NCI-H128 (cell line): ENCODE measurements at regions not wholly inside any gene's neighbourhood (a gene's known extent, or its start where the extent isn't known, plus 50 kb on each side); places are given as distances from the start of the nearest gene placed in this dataset.

Source experiments
- DNase-seq: peaks from one replicate; lab custom pipeline; 2025; ENCODE audit not compliant: unreplicated experiment; lab: John Stamatoyannopoulos, UW

DNA sequence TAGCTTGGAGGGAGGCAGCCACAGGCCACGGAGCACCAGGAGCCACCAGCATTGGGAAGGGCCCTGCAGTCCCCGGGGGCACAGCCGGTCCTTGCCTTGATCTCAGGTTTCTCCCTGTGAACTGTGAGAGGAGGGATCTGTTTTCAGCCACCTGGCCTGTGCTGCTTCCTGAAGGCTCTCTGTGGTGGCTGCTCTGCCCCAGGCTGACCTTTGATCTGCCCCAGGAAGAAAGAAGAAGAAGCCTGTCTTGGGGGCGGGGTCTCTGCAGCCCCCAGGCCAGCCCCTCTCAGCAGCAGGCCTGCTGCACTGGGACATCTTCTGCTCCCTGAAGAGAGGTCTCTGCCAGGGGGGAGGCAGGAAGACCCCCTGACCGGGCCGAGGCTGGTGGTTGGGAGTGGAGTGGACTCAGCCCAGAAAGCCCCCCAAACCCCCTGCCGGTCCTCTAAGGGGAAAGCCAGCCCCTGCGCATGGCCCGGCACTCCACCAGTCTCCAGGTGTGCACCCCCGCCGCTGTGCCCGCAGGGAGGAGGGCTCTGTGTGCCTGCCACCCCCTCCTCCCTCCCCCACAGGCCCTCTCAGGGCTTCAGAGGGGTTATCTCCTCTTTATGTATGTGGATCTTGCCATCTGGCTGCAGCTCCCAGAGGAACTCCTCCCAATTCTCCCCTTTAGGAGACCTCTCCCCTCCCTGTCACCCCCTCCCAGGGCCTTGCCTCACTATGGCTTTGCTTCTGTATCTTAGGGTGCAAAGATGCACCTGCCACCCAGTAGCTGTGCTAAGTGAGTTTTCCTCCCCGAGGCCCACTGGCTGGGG is 675.3 kb downstream of the BRD1 start:
- peak; percentile 8 for DNase-seq

DNA sequence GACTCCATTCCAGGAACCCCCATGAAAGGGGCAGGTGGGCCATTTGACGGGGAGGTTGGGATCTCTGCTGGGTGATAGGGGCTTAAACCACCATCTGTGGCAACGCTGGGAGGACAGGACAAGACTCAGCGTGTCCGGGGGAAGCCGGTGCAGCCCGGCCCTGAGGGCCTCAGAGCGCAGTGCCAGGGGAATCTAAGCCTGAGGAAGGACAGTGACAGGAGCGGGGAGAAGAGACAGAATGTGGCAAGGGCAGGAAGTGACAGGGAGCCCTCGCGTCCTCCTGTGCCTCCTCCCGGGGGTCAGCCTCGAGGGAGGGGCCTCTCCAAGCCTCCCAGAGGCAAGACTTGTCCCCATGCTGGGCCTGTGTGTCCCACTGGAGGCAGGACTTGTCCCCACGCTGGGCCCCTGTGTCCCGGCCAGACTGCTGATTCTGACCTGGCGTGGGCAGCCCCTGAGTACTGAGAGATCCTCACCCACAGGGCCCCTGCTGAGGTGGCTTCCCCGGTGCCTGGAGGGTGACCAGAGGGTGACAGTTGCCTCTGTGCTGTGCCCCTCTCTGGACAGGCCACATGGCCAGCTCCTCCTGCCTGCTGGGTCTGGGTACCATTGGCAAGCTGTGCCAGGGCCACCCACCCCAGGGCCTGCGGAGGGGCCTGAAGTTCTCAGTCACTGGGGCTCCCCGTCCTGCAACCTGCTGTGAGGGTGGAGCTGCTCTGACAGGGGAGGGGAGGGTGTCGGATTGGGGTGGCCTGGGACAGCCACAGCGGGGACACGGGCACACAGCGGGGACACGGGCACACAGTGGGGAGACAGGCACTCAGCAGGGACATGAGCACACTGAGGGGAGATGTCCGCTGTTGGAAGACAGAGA is 676.2 kb downstream of the BRD1 start:
- no peak for DNase-seq

DNA sequence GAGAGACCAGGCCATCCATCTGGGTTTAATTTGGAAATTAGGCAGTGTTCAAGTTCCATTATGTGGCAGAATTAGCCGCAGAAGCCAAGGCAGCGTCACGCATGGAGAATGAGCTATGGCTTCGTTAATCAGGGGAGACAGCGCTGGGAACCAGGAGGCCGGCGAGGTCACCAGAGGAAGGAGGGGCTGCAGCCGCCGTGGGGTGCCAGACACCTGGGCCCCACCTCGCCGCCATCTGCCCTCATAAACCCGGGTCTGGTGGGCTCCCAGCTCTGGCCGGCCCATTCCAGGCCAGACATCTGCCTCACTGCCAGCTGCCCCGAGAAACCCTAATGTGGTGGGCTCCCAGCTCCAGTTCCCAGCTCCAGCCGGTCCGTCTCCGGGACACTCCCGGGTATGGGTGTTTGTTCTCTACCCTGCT is 676.9 kb downstream of the BRD1 start:
- DNase-seq: no peak

DNA sequence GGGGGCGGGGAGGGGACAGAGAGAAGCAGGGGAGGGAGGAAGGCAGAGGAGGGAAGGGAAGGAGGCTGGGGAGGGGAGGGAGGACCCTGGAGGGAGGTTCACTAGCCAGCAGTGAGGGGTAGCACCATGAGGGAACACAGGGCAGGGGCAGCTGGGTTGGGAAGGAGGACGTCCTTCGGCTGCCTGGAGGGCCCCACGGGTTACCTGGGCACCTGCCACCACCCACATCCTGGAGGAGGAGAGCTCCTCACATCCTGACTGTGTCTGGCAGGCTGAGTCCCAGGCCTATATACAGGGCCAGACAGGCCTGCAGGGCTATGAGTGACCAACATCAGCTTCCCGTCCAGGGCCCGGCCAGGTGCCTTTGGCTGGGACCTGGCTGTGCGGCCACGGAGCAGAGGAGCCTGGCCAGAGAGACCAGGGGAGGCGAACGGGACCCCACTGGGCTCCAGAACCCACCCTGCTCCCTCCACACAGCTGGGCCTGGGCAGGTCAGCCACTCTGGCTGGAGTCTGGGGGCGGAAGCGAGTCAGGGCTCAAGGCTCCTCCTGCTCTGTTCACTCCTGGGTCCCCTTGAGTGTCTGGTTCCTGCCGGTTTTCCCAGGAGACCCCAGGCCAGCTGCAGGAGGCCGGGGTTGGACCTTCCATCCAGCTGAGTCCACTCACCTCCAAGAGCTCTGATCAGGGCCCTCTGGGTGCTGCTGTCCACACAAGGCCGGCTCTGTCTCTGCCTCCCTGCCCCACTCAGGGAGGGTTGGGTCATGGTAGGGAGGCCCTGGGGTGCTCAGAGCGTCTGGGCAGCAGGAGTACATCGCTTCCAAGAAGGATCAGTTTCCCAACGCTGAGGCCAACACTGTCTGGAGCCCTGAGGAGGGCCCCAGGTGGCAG is 677.7 kb downstream of the BRD1 start:
- no peak for DNase-seq

DNA sequence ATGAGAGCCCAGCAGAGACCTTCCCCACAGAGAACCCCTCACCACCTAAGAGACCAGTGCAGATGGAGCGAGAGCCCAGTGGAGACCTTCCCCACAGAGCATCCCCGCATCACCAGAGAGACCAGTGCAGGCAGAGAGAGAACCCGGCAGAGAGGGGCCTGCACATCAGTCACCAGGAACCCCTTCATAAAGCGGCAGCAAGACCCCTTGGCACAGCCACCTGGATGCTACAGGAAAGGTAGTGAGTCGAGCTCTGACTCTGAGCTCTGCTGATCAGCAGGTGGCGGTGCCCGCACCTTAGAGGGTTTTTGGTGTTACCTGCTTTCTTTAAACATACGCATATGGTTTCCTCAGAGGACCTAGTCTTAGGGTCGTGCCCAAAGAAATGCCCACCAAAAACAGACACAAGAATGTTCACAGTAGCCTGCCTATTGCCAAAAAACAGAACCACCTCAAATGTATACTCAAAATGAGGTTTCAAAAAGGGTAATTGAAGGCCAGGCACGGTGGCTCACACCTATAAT is 678.7 kb downstream of the BRD1 start:
- no peak for DNase-seq

DNA sequence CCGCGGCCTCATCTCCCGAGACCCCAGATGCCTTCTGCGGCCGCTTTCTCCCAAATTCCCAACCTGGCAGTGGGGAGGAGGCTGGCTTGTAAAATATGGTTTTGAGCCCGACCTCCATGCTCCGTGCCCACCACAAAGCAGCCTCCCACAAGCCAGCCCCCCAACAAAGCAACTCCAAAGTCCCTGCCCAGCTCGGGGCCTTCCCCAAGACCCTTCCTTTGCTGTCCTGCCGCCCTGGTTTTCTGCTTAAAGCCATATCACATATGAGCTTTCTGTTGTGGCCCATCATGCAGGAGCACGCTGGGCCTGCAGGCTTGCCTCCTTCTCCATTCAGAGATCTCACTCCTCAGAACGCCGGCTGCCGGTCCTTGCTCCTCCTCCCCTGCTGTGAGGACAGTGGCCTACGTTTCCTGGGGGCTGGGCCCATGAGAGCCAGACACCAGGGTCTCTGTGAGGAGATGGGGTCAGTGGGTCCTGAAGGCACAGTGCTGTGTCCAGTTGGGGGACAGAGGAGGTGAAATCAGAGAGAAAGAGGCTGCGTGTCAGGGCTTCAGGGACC is 680.0 kb downstream of the BRD1 start:
- no peak for DNase-seq

DNA sequence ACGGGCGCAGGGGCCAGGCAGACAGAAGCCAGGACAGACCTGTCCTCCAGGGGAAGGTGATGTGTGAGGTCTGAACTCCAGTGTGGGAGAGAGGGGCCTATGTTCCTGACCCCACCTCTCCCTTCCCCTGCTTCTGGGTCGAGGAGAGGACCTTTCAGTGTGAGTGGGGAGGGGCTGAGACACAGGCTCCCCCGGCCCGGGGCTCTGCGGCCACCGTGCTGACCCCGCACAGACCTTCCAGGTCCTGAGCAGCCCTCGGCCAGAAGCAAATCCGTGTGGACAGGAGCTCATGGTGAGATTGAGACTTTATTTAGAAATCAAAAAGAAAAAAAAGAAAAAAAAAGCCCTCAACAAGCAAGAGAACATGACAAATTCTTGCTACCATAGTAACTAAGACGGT is 680.5 kb downstream of the BRD1 start:
- DNase-seq: no peak

DNA sequence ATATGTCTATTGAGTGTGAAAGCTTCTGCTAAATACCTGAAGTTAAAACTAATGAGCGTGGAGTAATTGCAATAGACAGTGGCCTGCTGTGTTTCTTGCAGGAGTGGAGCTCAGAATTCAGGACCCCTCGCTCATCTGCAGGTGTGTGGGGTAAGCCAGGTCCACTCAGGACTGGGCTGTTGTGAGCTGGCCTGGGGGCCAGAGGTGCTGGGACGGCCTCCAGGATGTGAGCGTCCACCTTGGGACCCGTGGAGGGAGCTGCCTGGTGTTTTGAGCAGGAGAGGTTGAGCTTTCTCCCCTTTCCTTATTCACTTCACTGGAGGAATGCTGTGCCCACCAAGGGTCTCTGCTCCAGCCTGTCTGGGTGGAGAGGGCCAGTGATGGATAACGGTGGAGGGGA is 681.2 kb downstream of the BRD1 start:
- no peak for DNase-seq

DNA sequence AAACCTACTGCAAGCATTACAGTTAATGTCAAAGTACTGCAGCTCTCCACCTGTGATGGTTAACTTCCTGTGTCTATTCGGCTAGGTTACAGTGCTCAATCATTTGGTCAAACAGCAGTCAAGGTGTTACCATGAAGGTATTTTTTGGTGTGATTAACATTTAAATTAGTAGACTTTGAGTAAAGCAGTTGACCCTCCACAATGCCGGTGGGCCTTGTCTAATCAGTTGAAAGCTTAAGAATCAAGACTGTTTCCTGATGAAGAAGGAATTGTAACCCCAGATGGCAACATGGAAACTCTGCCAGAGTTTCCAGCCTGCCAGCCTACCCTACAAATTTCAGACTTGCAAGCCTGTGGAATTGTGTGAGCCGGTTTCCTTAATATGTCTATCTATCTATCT is 683.9 kb downstream of the BRD1 start:
- no peak for DNase-seq

DNA sequence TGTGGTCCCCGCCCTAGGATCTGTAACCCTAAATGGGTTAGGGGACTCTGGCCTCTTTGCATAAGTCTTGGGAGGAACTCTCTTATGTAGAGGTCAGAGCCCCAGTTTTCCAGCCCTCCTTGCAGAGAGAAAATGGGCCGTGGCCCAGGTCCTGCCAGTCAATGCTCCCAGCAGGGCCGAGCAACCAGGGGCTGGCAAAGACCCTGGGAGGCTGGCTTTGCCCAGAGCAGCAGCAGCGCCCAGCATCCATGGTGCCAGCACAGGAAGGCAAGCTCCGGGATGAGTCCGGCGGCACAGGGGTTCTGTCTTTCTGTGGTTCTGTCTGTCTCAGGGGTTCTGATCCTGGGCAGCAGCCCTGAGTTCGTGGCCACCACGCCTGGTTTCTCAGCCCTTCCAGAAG is 684.8 kb downstream of the BRD1 start:
- no peak for DNase-seq

DNA sequence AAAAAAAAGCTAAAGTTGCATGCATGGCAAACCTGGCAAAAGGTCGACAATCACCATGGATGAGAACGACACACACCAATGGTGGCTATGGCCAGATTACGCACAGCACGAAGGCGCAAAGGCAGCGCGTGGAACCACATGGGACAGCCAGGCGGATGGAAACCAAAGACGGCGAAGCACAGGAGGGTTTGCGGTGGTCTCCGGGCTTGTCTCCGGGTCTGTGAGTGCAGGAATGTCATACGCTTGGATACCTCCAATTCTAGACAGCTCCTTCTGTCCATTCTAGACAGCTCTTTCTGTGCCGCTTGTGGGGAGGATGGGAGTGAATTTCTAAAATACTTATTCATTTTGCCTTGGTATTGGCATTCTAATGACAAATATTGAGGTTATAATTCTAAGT is 685.4 kb downstream of the BRD1 start:
- DNase-seq: no peak

DNA sequence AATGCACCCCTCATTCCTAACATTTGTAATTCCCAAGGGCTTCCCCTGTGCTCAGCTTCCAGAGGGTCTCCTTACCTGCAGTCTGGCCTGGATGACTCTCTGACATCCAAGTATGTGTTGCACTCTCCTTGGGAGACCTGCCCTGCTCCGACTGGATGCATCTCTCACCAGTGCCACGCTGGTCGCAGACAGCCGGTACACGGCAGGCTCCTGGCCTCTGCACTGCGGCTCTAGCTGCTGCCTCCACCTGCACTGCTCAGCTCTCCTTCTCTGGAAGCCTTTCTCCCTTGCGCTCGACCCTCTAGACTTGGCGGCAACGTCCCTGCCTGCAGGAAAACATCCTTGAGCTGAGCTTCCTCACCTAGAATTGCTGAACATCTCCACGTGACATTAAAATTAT is 685.9 kb downstream of the BRD1 start:
- DNase-seq: no peak

DNA sequence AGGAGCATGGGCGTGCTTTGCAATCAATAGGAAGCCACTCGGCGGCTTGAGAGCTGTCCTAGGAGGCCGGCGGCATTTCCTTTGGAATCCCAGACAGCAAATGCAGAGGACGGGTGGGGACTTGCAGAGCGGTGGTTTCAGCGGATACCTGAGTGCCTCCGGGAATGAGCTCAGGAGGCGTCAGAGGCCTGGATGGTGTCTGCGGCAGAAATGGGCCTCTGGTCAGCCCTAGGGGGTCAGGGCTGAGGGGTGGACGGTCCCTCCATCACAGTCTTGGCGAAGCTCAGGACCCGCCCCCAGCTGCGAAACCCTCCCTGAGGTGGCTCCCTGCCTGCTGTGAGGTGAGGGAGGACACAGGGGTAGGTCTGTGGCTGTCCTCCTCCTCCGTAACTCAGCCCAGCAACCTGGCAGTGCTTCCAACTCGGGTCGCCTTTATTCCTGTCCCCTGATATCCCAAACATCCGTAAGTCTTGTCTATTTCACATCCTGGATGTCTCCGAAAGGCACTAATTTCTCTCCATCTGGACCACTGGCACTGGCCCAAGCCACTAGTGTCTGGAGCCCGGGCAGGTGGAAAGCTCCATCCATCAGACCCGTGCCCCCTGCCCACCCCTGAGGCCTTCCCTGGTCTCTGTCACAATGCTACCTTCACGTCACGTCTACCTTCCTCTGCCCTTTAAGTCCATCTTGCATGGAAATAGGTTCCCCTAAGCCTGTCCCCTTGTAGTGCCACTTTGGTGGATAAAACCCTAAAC is 686.6 kb downstream of the BRD1 start:
- DNase-seq: no peak

DNA sequence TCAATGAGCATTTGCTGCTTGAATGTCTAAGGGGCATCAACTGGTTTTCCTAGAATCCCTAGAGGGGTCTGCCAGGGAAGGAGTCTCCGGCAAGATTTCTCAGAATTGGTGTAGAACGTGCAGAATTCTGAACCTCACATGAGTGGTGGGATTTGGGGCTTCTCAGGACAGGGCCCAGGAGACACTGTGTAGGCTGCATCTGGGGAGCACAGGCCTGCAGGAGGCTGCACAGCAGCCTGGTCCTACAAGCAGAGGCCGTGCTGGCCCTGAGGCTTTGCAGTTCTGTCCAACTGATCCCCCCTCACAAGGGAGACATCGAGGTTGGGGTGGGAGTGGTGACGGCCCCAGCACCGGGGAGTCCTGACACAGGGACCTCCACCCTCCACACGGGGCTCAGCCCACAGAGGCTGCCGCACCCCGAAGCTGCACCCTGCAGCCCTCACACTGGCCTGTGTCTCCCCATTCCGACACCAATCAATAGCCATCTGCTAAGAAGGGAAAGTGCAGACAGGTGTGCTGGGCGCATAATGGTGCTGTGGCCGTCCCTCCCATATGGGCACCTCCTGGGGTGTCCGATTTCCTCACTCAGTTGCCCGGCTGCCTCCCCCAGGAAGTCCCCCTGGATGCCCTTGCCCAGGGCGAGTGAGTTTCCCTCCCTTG is 688.1 kb downstream of the BRD1 start:
- no peak for DNase-seq

DNA sequence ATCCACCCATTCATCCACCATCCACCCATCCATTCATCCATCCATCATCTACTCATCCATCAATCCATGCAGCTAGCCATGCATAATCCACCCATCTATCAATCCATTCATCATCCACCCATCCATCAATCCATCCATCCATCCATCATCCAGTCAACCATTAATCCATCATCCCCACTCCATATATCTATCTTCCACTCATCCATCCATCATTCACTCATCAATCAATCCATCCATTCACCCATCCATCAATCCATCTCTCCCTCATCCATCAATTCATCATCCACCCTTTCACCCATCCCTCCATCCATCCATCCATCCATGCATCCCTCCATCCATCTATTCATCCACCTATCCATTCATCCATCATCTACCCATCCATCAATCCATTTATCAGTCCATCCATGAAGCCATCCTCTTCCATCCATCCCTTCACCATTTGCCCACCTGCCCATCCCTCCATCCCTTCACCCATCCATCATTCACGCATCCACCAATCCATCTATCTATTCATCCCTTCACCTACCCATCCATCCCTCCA is 689.4 kb downstream of the BRD1 start:
- DNase-seq: no peak

DNA sequence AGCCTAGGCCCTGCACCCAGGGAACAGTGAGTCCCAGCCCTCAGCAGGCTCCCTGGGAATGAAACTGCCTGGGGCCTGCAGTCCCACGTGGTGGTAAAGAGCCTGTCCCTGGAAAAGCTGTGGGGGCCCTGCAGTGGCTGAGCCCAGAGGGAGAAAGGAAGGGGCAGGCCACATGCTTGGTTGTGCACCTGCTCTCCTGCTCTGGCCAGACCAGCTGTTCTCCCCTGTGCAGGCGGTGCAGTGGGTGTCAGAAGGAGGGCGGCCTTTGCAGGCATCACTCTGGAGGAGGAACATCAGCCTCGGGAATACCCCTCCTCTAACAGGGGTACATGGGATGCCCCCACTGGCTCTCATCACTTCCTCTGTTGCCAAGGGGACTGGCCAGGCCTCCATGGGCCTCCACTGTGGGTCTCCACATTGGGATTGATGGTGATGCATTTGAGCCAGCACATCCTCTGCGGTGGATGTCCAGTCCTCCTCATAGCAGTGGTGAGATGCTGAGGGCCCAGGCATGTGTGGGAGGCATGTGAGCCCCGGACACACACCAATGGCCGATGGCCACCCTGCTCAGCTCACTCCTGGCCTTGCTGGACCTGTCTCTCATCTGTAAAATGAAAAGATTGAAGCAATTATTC is 690.4 kb downstream of the BRD1 start:
- DNase-seq: no peak

DNA sequence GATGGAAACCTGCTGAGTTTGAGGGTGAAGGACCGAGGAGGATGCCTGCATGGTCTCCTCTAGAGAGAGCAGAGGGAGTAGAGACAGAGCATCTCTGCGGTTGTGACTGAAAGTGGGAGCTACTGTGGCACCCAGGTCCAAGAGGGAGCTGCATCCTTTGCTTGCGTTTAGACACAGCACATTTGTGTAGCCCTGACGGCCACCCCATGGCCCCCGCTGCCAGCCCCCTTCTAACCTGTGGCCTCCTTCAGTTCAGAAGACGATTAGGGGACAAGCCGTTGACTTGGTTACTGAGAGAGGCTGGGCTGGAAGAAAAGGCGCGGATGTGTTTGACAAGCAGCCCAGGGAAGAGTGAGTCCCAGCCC is 690.9 kb downstream of the BRD1 start:
- no peak for DNase-seq

DNA sequence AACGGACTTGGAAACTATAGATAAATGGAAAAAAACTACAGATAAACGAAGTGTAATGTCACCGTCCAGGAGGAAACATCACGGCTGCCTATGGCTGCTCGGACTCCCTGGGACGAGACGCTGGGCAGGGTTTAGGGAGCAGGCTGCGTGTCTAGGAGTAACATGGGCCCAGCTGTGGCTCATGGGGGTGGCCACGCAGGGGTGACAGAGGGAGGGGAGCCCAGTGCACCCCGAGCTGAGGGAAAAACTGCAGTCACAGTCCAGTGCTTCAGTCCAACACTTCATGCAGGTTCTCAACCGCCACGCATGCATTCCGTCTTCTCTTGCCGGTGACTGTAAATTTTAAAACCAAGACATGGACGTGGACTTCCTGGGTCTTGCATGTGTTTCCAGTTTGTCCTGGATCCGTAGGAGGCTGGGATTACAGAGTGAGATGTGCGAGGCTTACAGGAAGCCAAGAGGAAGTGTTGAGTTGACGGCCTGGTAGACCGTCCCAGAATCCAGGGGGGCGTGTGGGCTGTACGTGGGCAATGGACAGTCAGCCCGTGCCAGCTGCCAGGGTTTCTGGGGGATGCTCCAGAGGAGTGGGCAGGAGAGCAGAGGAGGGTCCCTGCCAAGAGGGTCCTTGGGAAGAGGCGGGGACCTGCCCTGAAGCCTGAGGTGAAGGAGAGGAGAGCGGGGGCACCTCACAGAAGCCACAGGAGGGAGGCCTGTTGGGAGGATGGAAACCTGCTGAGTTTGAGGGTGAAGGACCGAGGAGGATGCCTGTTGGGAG is 691.4 kb downstream of the BRD1 start:
- DNase-seq: no peak
